ENCODE measurements at regions not wholly inside any gene's neighbourhood (a gene's known extent, or its start where the extent isn't known, plus 50 kb on each side); places are given as distances from the start of the nearest gene placed in this dataset.

DNA sequence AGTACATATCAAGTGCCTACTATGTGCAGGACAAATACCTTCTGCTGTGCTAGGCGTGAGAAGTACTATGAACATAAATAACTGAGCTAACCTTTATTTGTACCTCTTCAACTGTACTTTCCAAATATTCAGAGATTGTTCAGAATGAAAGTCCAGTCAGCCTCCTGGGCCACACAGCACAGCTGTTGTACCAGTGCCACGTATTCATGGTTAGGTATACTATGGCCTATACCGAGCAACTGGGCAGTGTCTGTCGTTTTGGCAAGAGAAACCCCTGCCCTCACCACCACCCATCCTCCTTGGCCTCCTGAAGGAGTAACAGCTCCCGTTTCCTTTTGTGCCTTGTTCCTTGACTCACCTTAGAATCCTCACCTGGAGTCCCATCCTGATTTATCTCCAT, 53.0 kb downstream of the RASSF10 start:
- Mint-ChIP-seq H3K4me1 (ENCODE audit: low read depth) (no peaks in the 10 kb centered on the region), H3K27me3 (peaks cover 14% of the 10 kb centered on the region), H3K27ac (no peak overlapping the region), H3K4me3 (no peak overlapping the region), H3K36me3 (no peaks in the 10 kb centered on the region), H3K9me3 (no peaks in the 10 kb centered on the region)
- no peak for DNase-seq
- ChIA-PET CTCF (no interaction called here), POLR2A (no interaction called here)
- intact Hi-C loops (cut with micrococcal nuclease): no loop called here

DNA sequence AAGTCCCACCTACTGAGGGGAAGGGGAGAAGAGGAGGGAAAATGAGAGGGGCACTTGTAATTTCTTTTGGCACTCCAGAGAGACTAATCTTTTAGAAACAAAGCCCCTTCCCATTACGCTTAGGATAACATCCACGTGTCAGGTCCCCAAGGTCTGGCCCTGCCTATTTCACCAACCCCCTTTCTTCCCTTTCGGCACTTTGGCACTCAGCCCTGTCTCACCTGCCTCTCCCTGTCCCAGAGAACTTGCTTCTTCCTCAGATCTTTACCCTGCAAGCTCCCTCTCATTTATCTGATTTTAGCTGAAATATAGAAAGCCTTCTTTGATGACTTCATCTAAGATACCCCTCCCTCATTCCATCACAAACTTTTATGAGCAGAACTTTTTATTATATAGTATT, 55.5 kb downstream of the RASSF10 start:
- H3K9me3 Mint-ChIP-seq: no peaks in the 10 kb centered on the region
- no peak overlapping the region for H3K27ac Mint-ChIP-seq
- peaks cover 13% of the 10 kb centered on the region for H3K27me3 Mint-ChIP-seq
- H3K36me3 Mint-ChIP-seq: no peaks in the 10 kb centered on the region
- H3K4me1 Mint-ChIP-seq (ENCODE audit: low read depth): no peaks in the 10 kb centered on the region
- intact Hi-C loops (cut with micrococcal nuclease): no loop called here
- H3K4me3 Mint-ChIP-seq: no peak overlapping the region
- no peak for DNase-seq
- ChIA-PET CTCF (no interaction called here), POLR2A (no interaction called here)

DNA sequence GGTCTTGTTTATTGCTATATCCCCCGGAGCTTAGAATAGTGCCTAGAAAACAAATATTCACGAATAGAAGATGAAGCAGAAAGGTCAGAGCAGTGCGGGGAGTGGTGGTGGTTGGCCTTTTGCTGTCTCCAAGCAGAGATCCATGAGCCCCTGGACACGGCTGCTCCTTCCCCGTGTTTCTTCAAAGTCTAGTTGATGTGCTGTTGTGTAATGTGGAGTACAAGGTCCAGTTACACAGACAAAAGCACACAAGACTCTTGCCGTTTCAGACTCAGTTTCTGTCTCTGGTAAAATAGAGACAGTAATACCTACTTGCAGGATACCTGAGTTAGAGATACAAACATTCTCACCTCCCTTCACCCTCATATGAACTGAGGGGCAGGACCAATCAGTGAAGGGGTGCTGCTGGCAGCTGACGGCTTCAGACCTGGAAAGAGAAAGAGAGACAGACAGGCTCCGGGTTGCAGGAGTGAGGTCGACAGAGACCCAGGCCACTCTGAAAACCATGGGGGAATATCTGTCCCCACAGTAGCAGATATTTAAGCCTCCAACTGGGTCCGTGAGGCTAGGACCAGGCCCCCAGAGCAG, 56.2 kb downstream of the RASSF10 start:
- ChIA-PET CTCF (no interaction called here), POLR2A (no interaction called here)
- intact Hi-C loops (cut with micrococcal nuclease): no loop called here
- peaks cover 16% of the 10 kb centered on the region for H3K27me3 Mint-ChIP-seq
- H3K9me3 Mint-ChIP-seq: no peaks in the 10 kb centered on the region
- no peaks in the 10 kb centered on the region for H3K36me3 Mint-ChIP-seq
- no peak overlapping the region for H3K27ac Mint-ChIP-seq
- no peak for DNase-seq
- no peaks in the 10 kb centered on the region for H3K4me1 Mint-ChIP-seq (ENCODE audit: low read depth)
- H3K4me3 Mint-ChIP-seq: no peak overlapping the region

DNA sequence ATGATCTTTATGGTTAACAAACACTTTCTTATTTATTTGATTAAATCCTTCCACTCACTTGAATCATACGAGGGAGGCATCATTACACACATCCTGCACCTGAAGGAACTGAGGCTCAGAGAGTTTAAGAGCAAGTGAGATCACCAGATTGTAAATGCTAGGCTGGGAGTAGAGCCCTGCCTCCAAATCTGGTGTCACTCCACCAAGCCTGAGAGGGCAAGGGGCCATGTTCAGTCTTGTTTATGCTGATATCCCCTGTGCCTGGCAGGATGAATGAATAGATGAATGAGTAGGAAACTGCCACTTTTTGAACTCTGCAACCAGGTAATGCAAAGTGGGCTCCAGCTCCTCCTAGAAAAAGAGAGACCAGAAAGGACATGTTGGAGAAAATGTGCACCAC, 59.1 kb downstream of the RASSF10 start:
- Mint-ChIP-seq H3K27me3 (peaks cover 17% of the 10 kb centered on the region), H3K4me1 (ENCODE audit: low read depth) (no peaks in the 10 kb centered on the region), H3K9me3 (no peaks in the 10 kb centered on the region), H3K4me3 (no peak overlapping the region), H3K36me3 (no peaks in the 10 kb centered on the region), H3K27ac (no peak overlapping the region)
- ChIA-PET POLR2A (no interaction called here), CTCF (no interaction called here)
- intact Hi-C loops (cut with micrococcal nuclease): no loop called here
- no peak for DNase-seq

DNA sequence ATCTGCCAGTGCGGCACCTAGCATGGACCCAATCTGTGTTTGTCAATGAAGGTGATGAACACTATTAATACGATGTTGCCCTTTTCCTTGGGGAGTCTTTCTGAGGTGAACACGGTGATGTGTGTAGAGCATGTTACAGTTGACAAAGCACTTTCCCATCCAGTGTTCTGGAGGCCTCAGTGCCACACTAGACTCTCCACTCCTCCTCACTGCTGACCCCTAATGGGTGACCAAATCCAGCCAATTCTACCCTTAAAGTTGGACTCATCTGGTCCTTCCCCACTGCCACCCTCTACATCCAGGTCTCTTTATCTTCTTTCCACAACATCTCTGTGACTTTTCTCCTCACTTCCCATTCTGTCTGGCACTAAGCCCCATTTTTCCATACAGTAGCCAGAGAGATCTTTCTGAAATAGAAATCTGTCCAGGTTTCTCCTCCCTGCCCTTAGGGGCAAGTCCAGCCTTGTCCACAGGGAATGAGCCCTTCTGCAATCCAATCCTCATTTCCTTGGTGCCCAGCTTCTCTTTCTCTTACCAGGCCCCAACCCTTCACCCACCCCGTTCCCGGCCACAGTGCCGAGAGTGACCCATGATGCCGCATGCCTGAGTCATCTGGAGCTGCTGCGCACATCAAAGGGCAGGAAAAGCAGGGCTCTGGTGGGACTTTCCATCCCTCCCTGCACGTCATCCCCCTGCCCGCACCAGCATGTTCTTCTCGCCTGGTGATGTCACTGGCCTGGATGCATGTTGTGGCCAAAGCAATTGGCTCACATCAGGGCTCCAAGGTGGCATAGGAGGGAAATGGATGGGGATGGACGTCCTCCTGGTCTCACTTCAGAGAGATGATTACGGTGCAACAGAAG, 64.2 kb downstream of the RASSF10 start:
- peak; percentile 11 for DNase-seq

DNA sequence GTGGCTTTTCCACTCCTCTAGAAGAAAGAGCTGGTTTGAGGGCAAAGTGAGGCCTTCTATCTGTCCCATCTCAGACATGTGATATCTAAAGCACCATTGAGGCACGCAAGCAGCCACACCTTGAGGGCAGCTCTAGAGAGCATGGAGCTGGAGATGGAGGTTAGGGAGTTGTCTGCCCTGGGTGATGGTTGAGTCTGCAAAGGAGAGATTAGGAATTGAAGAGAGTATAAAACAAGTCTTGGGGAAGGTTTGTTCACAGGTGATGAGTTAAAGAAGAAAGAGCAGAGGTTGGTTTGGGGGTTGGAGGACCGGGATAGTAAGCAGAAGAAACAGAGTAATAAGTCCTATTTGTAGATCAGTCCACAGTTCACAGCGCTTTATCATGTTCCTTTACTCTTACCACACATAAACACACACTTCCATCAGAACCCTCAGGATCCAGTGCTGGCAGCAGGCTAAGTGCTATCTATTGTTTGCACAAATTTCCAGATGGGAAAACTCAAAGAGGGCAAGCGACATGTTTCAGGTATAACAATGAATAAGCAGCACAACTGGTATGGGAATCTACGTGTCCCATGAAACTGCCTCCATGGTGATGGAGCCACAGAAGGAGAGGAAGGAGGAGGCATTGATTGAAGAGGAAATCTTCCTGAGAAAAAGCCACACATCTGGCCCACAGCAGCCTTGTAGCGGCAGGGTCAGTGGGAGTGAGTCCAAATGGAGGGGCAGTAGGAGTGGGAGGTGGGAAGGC, 65.8 kb downstream of the RASSF10 start:
- Mint-ChIP-seq H3K4me3 (no peak overlapping the region), H3K27ac (no peak overlapping the region), H3K4me1 (ENCODE audit: low read depth) (no peaks in the 10 kb centered on the region), H3K9me3 (no peaks in the 10 kb centered on the region), H3K36me3 (no peaks in the 10 kb centered on the region), H3K27me3 (peaks cover 14% of the 10 kb centered on the region)
- DNase-seq: no peak
- ChIA-PET POLR2A (no interaction called here), CTCF (no interaction called here)
- intact Hi-C loops (cut with micrococcal nuclease): no loop called here

More for the DNA sequence above, 64.2 kb downstream of the RASSF10 start:
- Mint-ChIP-seq H3K36me3 (no peaks in the 10 kb centered on the region), H3K4me1 (ENCODE audit: low read depth) (no peaks in the 10 kb centered on the region), H3K4me3 (no peak overlapping the region), H3K27me3 (peaks cover 12% of the 10 kb centered on the region), H3K9me3 (no peaks in the 10 kb centered on the region), H3K27ac (no peak overlapping the region)
- POLR2A ChIA-PET: no interaction called here
- CTCF ChIA-PET: no interaction called here
- intact Hi-C loops (cut with micrococcal nuclease): no loop called here

DNA sequence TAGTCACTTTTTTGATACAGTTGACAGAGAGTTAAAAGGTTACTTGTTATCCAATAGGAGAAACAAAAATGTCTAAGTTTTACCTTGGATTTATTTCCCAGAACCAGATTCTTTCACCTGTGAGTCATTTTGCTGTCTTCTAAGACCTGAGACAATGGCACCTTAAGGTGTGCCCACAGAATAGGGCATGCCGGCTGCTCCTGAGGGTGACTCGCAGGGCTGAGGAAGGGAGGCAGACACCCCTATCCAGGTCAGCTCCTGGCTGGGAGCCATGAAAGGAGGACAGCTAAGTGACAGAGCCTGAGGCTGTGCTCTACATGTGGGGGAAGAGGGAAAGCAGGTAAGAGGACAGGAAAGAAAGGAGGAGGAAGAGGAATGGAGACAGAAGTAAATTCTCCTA, 67.8 kb downstream of the RASSF10 start:
- intact Hi-C loops (cut with micrococcal nuclease): no loop called here
- Mint-ChIP-seq H3K27me3 (peaks cover 18% of the 10 kb centered on the region), H3K9me3 (no peaks in the 10 kb centered on the region), H3K27ac (no peak overlapping the region), H3K4me1 (ENCODE audit: low read depth) (no peaks in the 10 kb centered on the region), H3K36me3 (no peaks in the 10 kb centered on the region), H3K4me3 (no peak overlapping the region)
- CTCF ChIA-PET: no interaction called here
- POLR2A ChIA-PET: no interaction called here
- no peak for DNase-seq

DNA sequence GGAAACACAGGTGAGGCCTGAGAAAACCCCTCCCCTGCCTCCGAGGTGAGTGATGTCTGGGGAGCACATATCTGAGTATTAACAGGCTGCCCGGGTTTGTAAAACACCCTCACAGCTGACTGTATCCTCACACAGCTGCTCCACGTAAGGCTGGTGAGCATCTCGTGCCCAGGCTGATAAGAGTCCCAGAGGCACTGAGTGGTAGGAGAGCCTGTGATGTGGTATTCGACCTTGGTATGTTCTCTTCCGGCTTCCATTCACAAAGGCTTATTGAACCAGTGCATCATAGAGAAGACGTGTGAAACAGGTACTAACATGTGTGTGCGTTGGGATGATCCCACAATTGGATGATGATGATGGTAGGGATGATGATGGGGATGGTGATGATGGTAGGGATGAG, 71.7 kb downstream of the RASSF10 start:
- intact Hi-C loops (cut with micrococcal nuclease): no loop called here
- H3K36me3 Mint-ChIP-seq: no peaks in the 10 kb centered on the region
- H3K9me3 Mint-ChIP-seq: no peaks in the 10 kb centered on the region
- ChIA-PET POLR2A (no interaction called here), CTCF (no interaction called here)
- H3K4me3 Mint-ChIP-seq: no peak overlapping the region
- H3K27ac Mint-ChIP-seq: no peak overlapping the region
- no peak for DNase-seq
- no peaks in the 10 kb centered on the region for H3K4me1 Mint-ChIP-seq (ENCODE audit: low read depth)
- peaks cover 32% of the 10 kb centered on the region for H3K27me3 Mint-ChIP-seq

DNA sequence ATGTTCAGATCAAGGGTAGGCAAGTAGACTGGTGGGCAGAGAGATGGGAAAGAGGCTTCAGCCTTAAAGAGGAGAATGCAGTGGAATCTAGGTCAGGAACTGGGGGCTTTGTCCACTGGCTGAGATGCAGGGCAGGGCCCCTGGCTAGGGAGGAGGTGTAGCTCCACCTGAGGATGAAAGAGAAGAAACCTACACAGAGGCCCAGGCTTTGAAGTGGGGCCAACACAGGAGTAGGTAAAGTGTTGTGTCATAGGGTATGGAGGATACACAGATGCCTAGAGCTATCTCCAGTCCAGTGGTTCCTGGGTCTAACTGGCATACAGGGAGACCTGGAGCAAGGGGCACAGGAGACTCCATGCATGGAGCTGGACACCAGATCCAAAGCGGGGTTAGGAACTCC, 73.5 kb downstream of the RASSF10 start:
- Mint-ChIP-seq H3K4me1 (ENCODE audit: low read depth) (no peaks in the 10 kb centered on the region), H3K4me3 (no peak overlapping the region), H3K27ac (no peak overlapping the region), H3K36me3 (no peaks in the 10 kb centered on the region), H3K27me3 (peaks cover 34% of the 10 kb centered on the region), H3K9me3 (no peaks in the 10 kb centered on the region)
- ChIA-PET CTCF (interaction anchor here (1.1 kb wide), 1 partner anchor 15 kb away, joined by 3 read pairs; no protein-coding TSS in a partner anchor), POLR2A (no interaction called here)
- intact Hi-C loops (cut with micrococcal nuclease): no loop called here
- DNase-seq: no peak

DNA sequence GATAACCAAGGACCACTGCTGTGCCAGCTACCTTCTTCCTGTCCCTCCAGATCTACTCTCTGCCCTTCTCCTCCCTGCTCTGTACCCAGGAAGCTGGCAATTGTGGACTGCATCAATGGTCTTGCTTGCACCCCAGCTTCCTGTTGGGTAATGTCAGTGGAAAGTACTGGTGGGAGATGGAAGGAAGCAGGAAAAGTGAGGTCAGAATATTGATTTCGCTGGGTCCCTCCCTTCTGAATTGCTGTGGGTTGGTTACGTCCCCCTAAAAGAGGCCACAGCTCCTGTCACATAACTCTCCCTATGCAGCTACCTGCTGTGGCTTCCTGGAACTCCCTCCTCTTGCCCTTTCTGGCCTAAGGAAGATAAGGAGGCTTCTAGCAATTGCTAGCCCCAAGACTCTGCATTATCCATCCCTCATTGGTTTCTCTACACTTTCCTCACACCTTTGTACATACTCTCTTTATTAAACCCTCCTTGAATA, 81.2 kb downstream of the RASSF10 start:
- CTCF ChIA-PET: no interaction called here
- intact Hi-C loops (cut with micrococcal nuclease): no loop called here
- H3K9me3 Mint-ChIP-seq: no peaks in the 10 kb centered on the region

DNA sequence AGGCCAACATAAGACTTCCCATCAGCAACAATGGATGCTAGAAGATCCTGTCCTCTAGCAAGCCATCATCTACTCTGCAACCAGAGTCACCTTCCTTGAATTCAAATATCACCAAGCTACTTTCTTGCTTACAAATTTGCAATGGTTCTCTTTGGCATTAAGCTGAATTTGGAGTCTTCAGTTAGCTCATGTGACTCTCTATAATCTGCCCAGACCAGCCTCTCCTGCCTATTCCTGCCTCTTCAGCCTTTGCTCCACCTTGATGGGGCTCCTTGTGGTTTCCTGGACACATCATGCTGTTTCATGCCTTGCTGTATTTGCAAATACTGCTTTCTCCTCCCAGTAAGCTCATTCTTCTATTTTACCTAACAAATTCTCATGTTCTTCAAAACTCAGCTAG, 82.3 kb downstream of the RASSF10 start:
- Mint-ChIP-seq H3K27me3 (peaks cover 8% of the 10 kb centered on the region), H3K27ac (no peak overlapping the region), H3K9me3 (no peaks in the 10 kb centered on the region), H3K4me1 (ENCODE audit: low read depth) (no peaks in the 10 kb centered on the region), H3K4me3 (no peak overlapping the region), H3K36me3 (no peaks in the 10 kb centered on the region)
- intact Hi-C loops (cut with micrococcal nuclease): no loop called here
- DNase-seq: no peak
- ChIA-PET POLR2A (no interaction called here), CTCF (no interaction called here)

More for the DNA sequence above, 81.2 kb downstream of the RASSF10 start:
- no peaks in the 10 kb centered on the region for H3K4me1 Mint-ChIP-seq (ENCODE audit: low read depth)
- peaks cover 10% of the 10 kb centered on the region for H3K27me3 Mint-ChIP-seq
- no peak overlapping the region for H3K27ac Mint-ChIP-seq
- no peak overlapping the region for H3K4me3 Mint-ChIP-seq
- no peak for DNase-seq
- H3K36me3 Mint-ChIP-seq: no peaks in the 10 kb centered on the region
- POLR2A ChIA-PET: no interaction called here

DNA sequence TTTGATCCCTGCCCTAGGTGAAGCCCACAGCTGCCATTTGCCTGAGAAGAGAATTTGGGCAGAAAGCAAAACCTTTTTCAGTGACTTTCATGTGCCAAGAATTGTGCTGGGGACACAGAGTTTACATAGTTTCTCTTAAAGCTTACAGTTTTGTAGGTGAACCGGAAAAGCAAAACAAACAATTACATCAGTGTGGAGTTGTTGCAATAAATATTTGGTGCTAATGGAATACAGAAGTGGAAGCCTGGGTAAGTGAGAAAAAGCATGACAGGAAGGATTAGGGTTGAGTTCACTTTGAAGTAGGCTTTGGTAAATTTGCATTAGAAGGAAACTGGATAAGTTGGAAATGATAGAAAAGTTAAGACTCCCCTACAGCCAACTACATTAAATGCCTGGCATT, 82.7 kb downstream of the RASSF10 start:
- CTCF ChIA-PET: no interaction called here
- no peaks in the 10 kb centered on the region for H3K36me3 Mint-ChIP-seq

More for the DNA sequence above, 82.7 kb downstream of the RASSF10 start:
- intact Hi-C loops (cut with micrococcal nuclease): no loop called here
- H3K9me3 Mint-ChIP-seq: no peaks in the 10 kb centered on the region
- no peak overlapping the region for H3K4me3 Mint-ChIP-seq
- POLR2A ChIA-PET: no interaction called here
- H3K27me3 Mint-ChIP-seq: peaks cover 8% of the 10 kb centered on the region
- H3K4me1 Mint-ChIP-seq (ENCODE audit: low read depth): no peaks in the 10 kb centered on the region
- no peak overlapping the region for H3K27ac Mint-ChIP-seq
- no peak for DNase-seq

All from activated CD4-positive, alpha-beta memory T cell treated with anti-CD3 and anti-CD28 coated beads for 36 hours (primary cell).